HG03571 (cell line): ENCODE measurements at regions not wholly inside any gene's neighbourhood (a gene's known extent, or its start where the extent isn't known, plus 50 kb on each side); places are given as distances from the start of the nearest gene placed in this dataset.
"Not testable (repeated sequence)": the region's sequence is repeated elsewhere in the genome, so short reads cannot be mapped to it uniquely, and the experiment has no call there.

Source experiments
- ATAC-seq: cut with Tn5 transposase; IDR thresholded peaks from one replicate; pipeline ENCODE4 v1.9.1; 2021; ENCODE audit not compliant: unreplicated experiment

- no peak for ATAC-seq
Measured at GRCh38 chr3:103863381-103863780, 1428.6 kb downstream of the ZPLD1 start.

GRCh38 chr3:103866113-103866512, 1431.3 kb downstream of the ZPLD1 start:
- ATAC-seq = no peak

GRCh38 chr3:103873021-103873420, 1438.2 kb downstream of the ZPLD1 start:
- no peak for ATAC-seq

- no peak for ATAC-seq
Measured at GRCh38 chr3:103873897-103874545, 1439.2 kb downstream of the ZPLD1 start.

GRCh38 chr3:103881809-103882208, 1447.0 kb downstream of the ZPLD1 start:
- ATAC-seq = not testable (repeated sequence)

- ATAC-seq = no peak
Measured at GRCh38 chr3:103889675-103890074, 1454.9 kb downstream of the ZPLD1 start.

GRCh38 chr3:103894162-103894822, 1459.5 kb downstream of the ZPLD1 start:
- ATAC-seq = no peak

GRCh38 chr3:103899328-103899727, 1464.5 kb downstream of the ZPLD1 start:
- ATAC-seq = no peak

GRCh38 chr3:103904991-103905390, 1461.7 kb upstream of the ALCAM start:
- no peak for ATAC-seq

- no peak for ATAC-seq
Measured at GRCh38 chr3:103906304-103906703, 1460.4 kb upstream of the ALCAM start.

GRCh38 chr3:103906808-103907207, 1459.9 kb upstream of the ALCAM start:
- no peak for ATAC-seq

- ATAC-seq = no peak
Measured at GRCh38 chr3:103907567-103907966, 1459.1 kb upstream of the ALCAM start.

- no peak for ATAC-seq
Measured at GRCh38 chr3:103909395-103909794, 1457.3 kb upstream of the ALCAM start.

GRCh38 chr3:103918336-103918735, 1448.4 kb upstream of the ALCAM start:
- no peak for ATAC-seq

GRCh38 chr3:103919327-103919726, 1447.4 kb upstream of the ALCAM start:
- no peak for ATAC-seq

- no peak for ATAC-seq
Measured at GRCh38 chr3:103923907-103924306, 1442.8 kb upstream of the ALCAM start.

GRCh38 chr3:103924544-103924943, 1442.2 kb upstream of the ALCAM start:
- no peak for ATAC-seq

GRCh38 chr3:103926936-103927335, 1439.8 kb upstream of the ALCAM start:
- no peak for ATAC-seq

- ATAC-seq = no peak
Measured at GRCh38 chr3:103927896-103928295, 1438.8 kb upstream of the ALCAM start.

GRCh38 chr3:103937094-103937493, 1429.6 kb upstream of the ALCAM start:
- no peak for ATAC-seq

- ATAC-seq = no peak
Measured at GRCh38 chr3:103947062-103947461, 1419.6 kb upstream of the ALCAM start.

- ATAC-seq = no peak
Measured at GRCh38 chr3:103949693-103950092, 1417.0 kb upstream of the ALCAM start.

GRCh38 chr3:103950676-103951075, 1416.0 kb upstream of the ALCAM start:
- no peak for ATAC-seq
